Liver (tissue), 8 donors: ENCODE measurements at regions not wholly inside any gene's neighbourhood (a gene's known extent, or its start where the extent isn't known, plus 50 kb on each side); places are given as distances from the start of the nearest gene placed in this dataset.

Experiments
- DNase-seq: peaks from one replicate; pipeline ENCODE4 v3.0.0-alpha.2; 2017; ENCODE audit warnings: low spot score
- H3K27ac ChIP-seq, 2 donors: one replicate each; pipeline ENCODE4 v1.7.0; 2013; ENCODE audit warnings: inconsistent platforms in 2 of 2, low read length in 2 of 2, control low read depth in 1 of 2, low read depth in 1 of 2, mild to moderate bottlenecking in 1 of 2
- H3K27me3 ChIP-seq, 4 donors: one replicate each; pipeline versions ENCODE4 v1.6.1 to v1.7.0; 2013; ENCODE audit warnings: low read length in 3 of 4, inconsistent platforms in 1 of 4, mild to moderate bottlenecking in 1 of 4, moderate library complexity in 1 of 4; ENCODE audit not compliant: control insufficient read depth in 4 of 4, insufficient read depth in 4 of 4
- H3K36me3 ChIP-seq, 4 donors: one replicate each; pipeline versions ENCODE4 v1.6.1 to v1.7.0; 2013; ENCODE audit warnings: low read length in 3 of 4, mild to moderate bottlenecking in 3 of 4, low read depth in 1 of 4, moderate library complexity in 1 of 4; ENCODE audit not compliant: control insufficient read depth in 4 of 4, insufficient read depth in 3 of 4
- H3K4me1 ChIP-seq, 4 donors: one replicate each; pipeline versions ENCODE4 v1.6.1 to v1.7.0; 2013; ENCODE audit warnings: low read length in 3 of 4, mild to moderate bottlenecking in 3 of 4, moderate library complexity in 1 of 4; ENCODE audit not compliant: control insufficient read depth in 4 of 4, insufficient read depth in 4 of 4
- H3K4me3 ChIP-seq, 3 donors: one replicate each; pipeline versions ENCODE4 v1.6.1 to v1.7.0; 2013; ENCODE audit warnings: low read length in 3 of 3, control low read depth in 1 of 3, low read depth in 1 of 3, mild to moderate bottlenecking in 1 of 3
- H3K9ac ChIP-seq, 2 donors: one replicate each; pipeline ENCODE4 v1.7.0; 2013; ENCODE audit warnings: low read length in 2 of 2, mild to moderate bottlenecking in 2 of 2, moderate library complexity in 2 of 2, control low read depth in 1 of 2, low read depth in 1 of 2
- H3K9me3 ChIP-seq, 4 donors: one replicate each; pipeline versions ENCODE4 v1.6.1 to v1.7.0; 2013; ENCODE audit warnings: low read length in 3 of 4; ENCODE audit not compliant: control insufficient read depth in 4 of 4
- ATF3 ChIP-seq: IDR thresholded peaks from 2 replicates; pipeline ENCODE4 v1.6.1; 2016; ENCODE audit warnings: antibody characterized with exemption
- CTCF ChIP-seq: fragments of 150-350 bp; IDR thresholded peaks from 2 replicates; pipeline ENCODE4 v1.5.1; 2017; ENCODE audit warnings: improper control_type of control experiment, low read depth, low read length; ENCODE audit not compliant: missing input control
- EGR1 ChIP-seq, 2 donors: IDR thresholded peaks; 2 replicates each; pipeline ENCODE4 v1.6.1; 2016 to 2018; ENCODE audit warnings: antibody characterized with exemption in 2 of 2, low read depth in 2 of 2
- FOXA1 ChIP-seq: IDR thresholded peaks from 2 replicates; pipeline ENCODE4 v1.6.1; 2016; ENCODE audit warnings: antibody characterized with exemption
- FOXA2 ChIP-seq: IDR thresholded peaks from 2 replicates; pipeline ENCODE4 v1.6.1; 2016; ENCODE audit warnings: antibody characterized with exemption
- GABPA ChIP-seq, 2 donors: IDR thresholded peaks in 1 of 2; conservative IDR thresholded peaks in 1 of 2; 2 replicates each; pipeline ENCODE4 v1.6.1; 2016; ENCODE audit warnings: antibody characterized with exemption in 2 of 2, mild to moderate bottlenecking in 1 of 2, moderate library complexity in 1 of 2
- HNF4A ChIP-seq, 2 donors: conservative IDR thresholded peaks; 2 replicates each; pipeline ENCODE4 v1.6.1; 2016; ENCODE audit warnings: antibody characterized with exemption in 2 of 2, mild to moderate bottlenecking in 2 of 2
- HNF4G ChIP-seq: IDR thresholded peaks from 2 replicates; pipeline ENCODE4 v1.6.1; 2016; ENCODE audit warnings: antibody characterized with exemption
- JUND ChIP-seq, 2 donors: IDR thresholded peaks; 2 replicates each; pipeline ENCODE4 v1.6.1; 2016; ENCODE audit warnings: antibody characterized with exemption in 2 of 2
- MAX ChIP-seq: IDR thresholded peaks from 2 replicates; pipeline ENCODE4 v1.6.1; 2016; ENCODE audit warnings: antibody characterized with exemption
- NR2F2 ChIP-seq: IDR thresholded peaks from 2 replicates; pipeline ENCODE4 v1.6.1; 2016; ENCODE audit warnings: antibody characterized with exemption
- RAD21 ChIP-seq, 2 donors: IDR thresholded peaks; 2 replicates each; pipeline ENCODE4 v1.6.1; 2016; ENCODE audit warnings: antibody characterized with exemption in 2 of 2, mild to moderate bottlenecking in 2 of 2
- REST ChIP-seq: IDR thresholded peaks from 2 replicates; pipeline ENCODE4 v1.6.1; 2016; ENCODE audit warnings: antibody characterized with exemption, mild to moderate bottlenecking
- SP1 ChIP-seq: IDR thresholded peaks from 2 replicates; pipeline ENCODE4 v1.6.1; 2018; ENCODE audit warnings: antibody characterized with exemption, mild to moderate bottlenecking
- TAF1 ChIP-seq: conservative IDR thresholded peaks from 2 replicates; pipeline ENCODE4 v1.6.1; 2016; ENCODE audit warnings: antibody characterized with exemption, mild to moderate bottlenecking
- YY1 ChIP-seq: IDR thresholded peaks from 2 replicates; pipeline ENCODE4 v1.6.1; 2016; ENCODE audit warnings: antibody characterized with exemption, mild to moderate bottlenecking
- WGBS: extraction: QIAGEN DNeasy Blood & Tissue Kit; methylation state at CpG from one replicate; pipeline ENCODE4 v1.1.7; 2013; 5-methylcytosine and 5-hydroxymethylcytosine counted together
- donor health status: healthy.
- donor health status: healthy.
- donor health status: healthy.
- donor health status: healthy.
- donor health status: healthy.

GRCh38 chr5:96067894-96068614 lies 106.4 kb upstream of the ELL2 start:
- WGBS, result 87% methylated on average over 6 of the region's 6 CpGs
- no peak for DNase-seq

More at GRCh38 chr5:96067894-96068614, 106.4 kb upstream of the ELL2 start:
- H3K4me1 ChIP-seq, result no peaks in the 10 kb centered on the region
- H3K4me3 ChIP-seq, result no peak overlapping the region
- H3K27me3 ChIP-seq, result no peaks in the 10 kb centered on the region
- H3K36me3 ChIP-seq, result no peaks in the 10 kb centered on the region
- H3K9me3 ChIP-seq, result no peaks in the 10 kb centered on the region
- TF ChIP-seq HNF4G (no peak), JUND (IDR thresholded peaks at IDR 0.05) (no peak), ATF3 (no peak), FOXA2 (no peak), MAX (no peak), NR2F2 (no peak), CTCF (no peak), GABPA (IDR thresholded peaks at IDR 0.05 in 1 of 2, conservative IDR thresholded peaks at IDR 0.05 in 1 of 2) (no peak), FOXA1 (no peak), EGR1 (IDR thresholded peaks at IDR 0.05; ENCODE audit: low read depth in 2 of 2) (no peak), TAF1 (no peak), SP1 (no peak), HNF4A (conservative IDR thresholded peaks at IDR 0.05) (no peak), RAD21 (IDR thresholded peaks at IDR 0.05) (no peak), REST (no peak), YY1 (no peak)
- no peak overlapping the region for H3K9ac ChIP-seq
- no peak overlapping the region for H3K27ac ChIP-seq
